MM.1S (cell line): ENCODE measurements at regions not wholly inside any gene's neighbourhood (a gene's known extent, or its start where the extent isn't known, plus 50 kb on each side); places are given as distances from the start of the nearest gene placed in this dataset.

Source experiments
- CTCF ChIP-seq: fragments of 300-600 bp; sonication (generic); IDR thresholded peaks from 2 replicates; pipeline ENCODE4 v1.5.1; 2016; ENCODE audit warnings: antibody characterized with exemption, low read length, mixed read lengths
- EZH2 ChIP-seq: fragments of 300-600 bp; sonication (generic); optimal IDR thresholded peaks from 2 replicates; pipeline ENCODE3; 2017; ENCODE audit warnings: low read depth, mild to moderate bottlenecking, antibody characterized with exemption, low read length, mixed read lengths
- EZH2phosphoT487 ChIP-seq: fragments of 300-600 bp; sonication (generic); IDR thresholded peaks from 2 replicates; pipeline ENCODE4 v1.6.1; 2018; ENCODE audit warnings: antibody characterized with exemption, low read length

GRCh38 chr10:130403153-130404075, 267.2 kb downstream of the GLRX3 start:
- no peak for TF ChIP-seq CTCF
- TF ChIP-seq EZH2: no peak
- no peak for TF ChIP-seq EZH2phosphoT487
